Head of caudate nucleus (tissue), 42 donors: ENCODE measurements at regions not wholly inside any gene's neighbourhood (a gene's known extent, or its start where the extent isn't known, plus 50 kb on each side); places are given as distances from the start of the nearest gene placed in this dataset.

Experiments used
- DNase-seq, 42 donors: peaks; one replicate each; pipeline versions ENCODE4 v3.0.0 to v3.0.0-alpha.2; 2020 to 2021; ENCODE audit warnings: mixed read lengths in 7 of 42
- intact Hi-C: fragments of 100-400 bp; cut with DNase I; formaldehyde crosslinking; loops from one replicate; pipeline ENCODE4 v1.15.0; 2022

GRCh38 chr14:71196921-71197320, 289.7 kb downstream of the PCNX1 start:
- intact Hi-C loops, result no loop called here
- peak in 1 of 42 donors; percentile 5 for DNase-seq

- intact Hi-C loops, result no loop called here
- DNase-seq, result no peak
These were observed 291.4 kb downstream of the PCNX1 start for GRCh38 chr14:71198687-71199086.

- no peak for DNase-seq
- intact Hi-C loops, result no loop called here
These were observed 294.6 kb downstream of the PCNX1 start for GRCh38 chr14:71201840-71202239.

GRCh38 chr14:71202881-71203280, 295.6 kb downstream of the PCNX1 start:
- intact Hi-C loops, result no loop called here
- no peak for DNase-seq

DNA sequence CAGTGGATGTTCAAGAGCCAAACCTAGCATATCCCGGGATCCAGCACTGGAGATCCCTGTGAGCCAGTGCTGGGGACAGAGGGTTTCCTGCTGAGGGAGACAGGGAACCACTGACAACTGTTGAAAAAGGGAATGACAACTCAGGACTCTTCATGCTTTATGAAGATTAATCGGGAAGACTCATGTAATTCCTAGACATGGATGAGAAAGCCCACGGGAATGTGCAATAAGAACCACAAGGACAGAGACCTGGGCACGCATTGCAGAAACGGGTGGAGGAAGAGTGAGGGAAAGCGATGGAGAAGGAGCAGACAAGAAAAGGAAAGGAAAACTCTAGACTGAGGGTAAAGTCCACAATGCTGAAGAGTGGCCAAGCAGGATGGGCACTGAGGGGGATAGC, 296.0 kb downstream of the PCNX1 start:
- DNase-seq, result no peak
- intact Hi-C loops, result no loop called here

GRCh38 chr14:71204231-71204630, 297.0 kb downstream of the PCNX1 start:
- DNase-seq, result no peak
- intact Hi-C loops, result no loop called here

- intact Hi-C loops, result no loop called here
- DNase-seq, result no peak
These were observed 297.5 kb downstream of the PCNX1 start for GRCh38 chr14:71204768-71205167.

GRCh38 chr14:71206123-71206522, 298.9 kb downstream of the PCNX1 start:
- intact Hi-C loops, result no loop called here
- DNase-seq, result no peak

DNA sequence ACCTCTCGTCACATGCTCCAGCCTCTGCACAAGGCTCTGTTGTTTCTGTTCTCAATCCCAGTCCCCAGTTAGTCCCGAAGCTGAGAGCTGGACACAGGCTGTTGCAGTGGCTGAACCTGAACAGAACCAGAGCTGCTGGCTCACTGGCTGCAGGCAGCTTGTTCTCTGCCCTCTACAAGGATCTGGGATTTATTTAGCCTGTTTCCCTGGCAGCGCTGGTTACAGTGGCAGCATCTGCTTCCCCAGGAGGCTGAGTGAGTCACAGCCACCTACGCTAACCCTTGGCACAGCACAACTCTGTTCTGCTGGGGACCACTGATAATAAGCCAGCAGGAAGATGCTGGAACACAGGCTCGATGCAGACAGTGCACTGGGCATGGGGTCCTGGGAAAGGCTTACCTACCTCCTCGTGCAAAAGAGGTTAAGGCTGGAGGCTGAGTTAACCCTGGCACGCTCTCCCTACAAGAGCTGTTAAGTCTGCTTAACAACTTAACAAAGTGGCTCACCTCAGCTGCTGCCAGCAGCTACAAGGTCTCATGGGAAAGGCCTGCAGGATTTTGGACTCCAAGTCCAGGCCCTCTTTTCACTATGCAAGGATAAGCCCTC, 299.6 kb downstream of the PCNX1 start:
- intact Hi-C loops, result no loop called here
- DNase-seq, result peak; percentile 51 to 95 (median 78)

DNA sequence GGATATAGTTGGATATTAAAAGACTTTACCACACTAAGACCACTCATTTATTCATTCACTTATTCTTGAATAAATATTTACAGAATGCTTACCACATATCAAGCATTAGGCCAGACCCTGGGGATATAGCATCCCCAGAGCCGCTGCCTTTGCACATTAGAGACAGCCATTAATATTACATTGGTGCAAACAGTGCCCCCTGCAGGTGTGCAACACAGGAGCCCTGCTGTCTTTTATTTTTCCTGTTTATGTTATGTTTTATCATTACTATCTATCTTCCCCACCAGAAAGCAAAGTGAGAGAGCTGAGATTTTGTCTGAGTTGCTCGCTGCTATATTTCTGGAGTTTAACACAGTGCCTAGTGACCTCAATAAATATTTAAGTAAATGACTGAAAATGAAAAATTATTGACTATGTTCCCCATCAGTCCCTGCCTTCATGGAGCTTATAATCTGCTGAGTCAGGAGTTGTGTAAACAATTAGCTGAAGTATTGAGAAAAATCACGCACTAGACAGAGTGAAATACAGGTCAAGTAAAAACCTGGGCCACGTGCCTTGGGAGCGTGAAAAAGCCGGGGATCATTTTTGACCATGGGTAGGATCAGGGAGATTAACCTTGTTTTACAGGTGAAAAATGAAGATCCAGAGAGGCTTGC, 301.6 kb downstream of the PCNX1 start:
- DNase-seq, result no peak
- intact Hi-C loops, result no loop called here

DNA sequence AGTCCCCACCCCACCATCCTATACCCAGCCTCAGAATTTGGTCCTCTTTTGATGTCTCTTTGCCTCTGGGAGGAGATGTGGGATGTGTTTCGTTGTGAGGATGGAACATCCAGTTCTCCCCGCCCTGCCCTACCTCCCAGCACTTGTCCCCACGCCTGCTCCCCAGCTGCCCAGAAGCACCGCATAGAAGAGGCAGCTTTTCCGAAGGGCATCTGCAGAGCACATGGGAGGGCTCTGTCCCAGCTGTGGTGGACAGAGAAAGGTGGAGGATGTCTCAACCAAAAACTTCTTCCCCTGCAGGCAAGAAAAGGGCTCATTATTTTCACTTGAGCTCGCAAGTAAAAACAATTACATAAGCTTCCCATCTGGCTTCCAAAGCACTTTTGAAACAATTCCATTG, 302.6 kb downstream of the PCNX1 start:
- intact Hi-C loops, result no loop called here
- peak in 2 of 42 donors; percentile 17 to 37 for DNase-seq

GRCh38 chr14:71212093-71212492, 304.8 kb downstream of the PCNX1 start:
- intact Hi-C loops, result no loop called here
- DNase-seq, result no peak

DNA sequence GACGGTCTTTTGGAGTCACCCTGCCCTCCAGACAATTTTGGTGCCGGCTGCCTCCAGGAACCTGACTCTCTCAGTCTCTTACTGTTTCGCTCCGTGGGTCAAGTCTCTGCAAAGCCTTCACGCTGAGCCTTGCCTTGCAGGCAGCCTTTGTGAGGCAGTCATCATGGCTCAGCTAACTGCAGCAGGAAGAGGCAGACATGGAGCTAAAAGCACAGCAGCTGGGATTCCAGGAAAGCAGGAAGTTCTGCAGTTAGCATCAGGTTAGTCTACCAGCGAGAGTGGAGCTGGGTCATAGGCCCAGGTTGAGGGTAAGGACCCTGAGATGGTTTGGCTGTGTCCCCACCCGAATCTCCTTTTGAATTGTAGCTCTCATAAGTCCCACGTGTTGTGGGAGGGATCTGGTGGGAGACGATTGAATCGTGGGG, 305.4 kb downstream of the PCNX1 start:
- intact Hi-C loops, result no loop called here
- DNase-seq, result peak in 27 of 42 donors; percentile 1 to 61 (median 23)

- no peak for DNase-seq
- intact Hi-C loops, result no loop called here
These were observed 307.0 kb downstream of the PCNX1 start for GRCh38 chr14:71214241-71214640.

GRCh38 chr14:71220462-71220861, 313.2 kb downstream of the PCNX1 start:
- DNase-seq, result no peak
- intact Hi-C loops, result no loop called here

DNA sequence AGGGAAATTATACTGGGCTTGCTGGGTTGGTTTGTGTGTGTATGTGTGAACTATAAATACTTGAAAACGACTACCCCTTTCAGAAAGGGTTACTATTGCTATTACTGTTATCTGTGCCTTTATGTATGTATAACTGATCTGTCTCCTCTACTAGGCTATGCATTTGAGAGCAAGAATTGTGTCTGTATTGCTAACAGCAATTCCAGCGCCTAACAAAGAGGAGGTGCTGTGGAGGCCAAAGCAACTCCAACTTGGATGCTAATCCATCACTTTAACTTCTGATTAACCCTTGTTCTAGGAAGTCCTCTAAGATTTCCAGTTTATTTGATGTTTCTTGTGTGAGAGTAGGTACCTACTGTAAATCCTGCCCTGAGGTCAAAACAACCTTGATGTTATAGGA, 313.9 kb downstream of the PCNX1 start:
- DNase-seq, result no peak
- intact Hi-C loops, result no loop called here

DNA sequence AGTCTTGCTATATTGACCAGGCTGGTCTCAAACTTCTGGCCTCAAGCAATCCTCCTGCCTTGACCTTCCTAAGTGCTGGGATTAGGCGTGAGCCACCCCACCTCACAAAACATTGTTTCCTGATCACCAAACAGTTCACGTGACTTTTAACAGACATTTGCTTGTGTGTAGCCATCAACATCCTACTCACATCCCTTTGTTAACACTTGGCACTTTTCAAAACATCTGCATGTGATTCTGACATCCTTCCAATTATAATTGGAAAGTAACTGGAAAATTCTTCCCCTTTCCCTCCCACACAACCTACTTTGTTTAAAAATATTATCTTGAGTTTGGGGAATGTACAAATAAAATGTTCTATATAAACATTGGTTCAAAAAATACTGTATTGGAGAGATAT, 317.9 kb downstream of the PCNX1 start:
- no peak for DNase-seq
- intact Hi-C loops, result no loop called here

DNA sequence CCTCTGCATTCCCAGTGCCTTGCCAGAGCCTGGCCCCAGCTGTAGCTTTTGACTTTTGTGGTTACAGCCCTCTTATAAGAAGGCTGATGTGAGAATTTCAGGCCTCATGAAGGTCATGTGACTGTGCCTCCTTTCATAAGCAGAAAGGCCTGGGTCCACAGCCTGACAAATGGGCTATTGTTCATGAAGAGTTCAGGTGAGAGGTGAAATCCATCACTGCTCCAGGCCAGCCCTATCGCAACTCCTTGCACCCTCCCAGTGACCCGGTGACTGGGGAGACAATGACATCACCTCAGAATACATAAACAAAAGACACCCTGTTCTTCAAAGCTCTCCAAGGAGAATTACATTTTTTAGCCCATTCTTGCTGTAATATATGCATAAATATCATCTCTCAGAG, 321.5 kb downstream of the PCNX1 start:
- DNase-seq, result no peak
- intact Hi-C loops, result no loop called here

DNA sequence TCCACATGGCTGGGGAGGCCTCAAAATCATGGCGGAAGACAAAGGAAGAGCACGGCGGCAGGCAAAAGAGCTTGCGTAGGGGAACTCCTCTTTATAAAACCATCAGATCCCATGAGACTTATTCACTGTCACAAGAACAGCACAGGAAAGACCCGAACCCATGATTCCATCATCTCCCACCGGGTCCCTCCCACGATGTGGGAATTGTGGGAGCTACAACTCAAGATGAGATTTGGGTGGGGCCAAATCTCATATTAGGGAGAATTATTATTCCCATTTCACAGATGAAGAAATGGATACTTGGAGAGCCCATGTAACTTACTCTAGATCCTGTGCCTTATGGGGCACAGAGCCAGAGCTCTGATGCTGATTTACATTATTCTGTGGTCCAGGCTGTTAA, 322.6 kb downstream of the PCNX1 start:
- DNase-seq, result no peak
- intact Hi-C loops, result no loop called here

DNA sequence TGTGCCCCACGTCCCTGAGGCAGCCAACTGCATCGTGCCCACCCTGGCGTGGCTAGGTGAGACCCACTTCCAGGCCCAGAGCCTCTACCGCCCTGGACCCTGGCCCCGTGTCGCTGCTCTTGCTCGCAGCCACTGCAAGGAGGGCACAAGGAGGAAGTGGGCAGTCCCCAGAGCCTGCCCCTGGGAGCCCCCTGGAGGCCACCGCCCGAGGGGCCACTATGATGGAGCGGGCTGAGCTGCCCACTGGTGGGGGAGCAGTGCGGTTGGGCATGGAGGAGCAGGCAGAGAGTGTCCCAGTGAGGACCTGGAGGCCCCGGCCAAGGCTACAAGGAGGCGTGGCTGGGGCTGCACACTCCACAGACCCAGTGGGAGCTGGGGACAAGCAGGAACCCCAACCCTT, 323.6 kb downstream of the PCNX1 start:
- intact Hi-C loops, result no loop called here
- DNase-seq, result no peak
